CD4-positive, alpha-beta T cell treated with Interferon alpha-2 for 1 hour (primary cell): ENCODE measurements at regions not wholly inside any gene's neighbourhood (a gene's known extent, or its start where the extent isn't known, plus 50 kb on each side); places are given as distances from the start of the nearest gene placed in this dataset.
"Not testable (repeated sequence)": the region's sequence is repeated elsewhere in the genome, so short reads cannot be mapped to it uniquely, and the experiment has no call there.

ENCODE experiments used
- DNase-seq, 2 donors: peaks; one replicate each; pipeline ENCODE4 v3.0.0-alpha.2; 2020 to 2022

DNA sequence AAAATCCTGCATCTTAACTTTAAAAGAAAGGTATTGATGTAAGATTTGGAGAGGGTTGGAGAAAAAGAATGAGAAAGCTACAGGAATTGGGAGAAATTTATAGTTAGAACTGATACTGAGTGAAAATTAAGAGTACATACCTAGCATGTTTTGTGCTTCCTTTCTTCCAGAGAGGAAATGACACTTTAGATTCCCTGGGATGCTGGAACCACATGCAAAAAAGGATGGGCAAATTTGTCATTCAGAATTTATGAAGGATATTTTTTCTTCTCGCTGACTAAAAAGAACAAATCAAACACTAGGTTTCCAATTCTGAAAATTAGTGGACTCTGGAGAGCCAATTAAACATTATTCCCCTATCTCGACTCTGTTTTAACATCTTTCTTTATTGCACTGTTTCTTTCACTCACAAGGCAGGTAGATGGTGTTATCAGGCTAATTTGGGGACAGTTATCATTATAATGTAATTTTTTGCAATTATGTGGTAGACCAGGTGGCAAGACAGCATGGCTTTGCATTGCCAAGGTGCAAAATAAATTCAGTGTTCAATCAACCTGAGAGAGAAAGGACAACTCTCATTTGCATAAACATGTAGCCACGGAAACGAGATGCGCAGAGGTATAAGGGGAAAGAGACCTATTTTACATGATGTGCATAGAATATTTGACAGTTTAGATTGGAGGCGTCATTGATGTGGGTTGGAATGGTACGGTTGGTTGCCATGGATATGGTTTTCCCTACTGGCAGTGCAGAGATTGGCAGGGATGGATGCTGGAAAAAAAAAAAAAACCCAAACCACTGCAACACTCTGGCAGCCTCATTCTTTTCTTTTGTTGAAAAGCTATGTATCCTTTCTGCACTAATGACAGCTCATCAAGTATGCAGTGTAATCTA is 320.4 kb upstream of the CCNH start:
- DNase-seq, result no peak

DNA sequence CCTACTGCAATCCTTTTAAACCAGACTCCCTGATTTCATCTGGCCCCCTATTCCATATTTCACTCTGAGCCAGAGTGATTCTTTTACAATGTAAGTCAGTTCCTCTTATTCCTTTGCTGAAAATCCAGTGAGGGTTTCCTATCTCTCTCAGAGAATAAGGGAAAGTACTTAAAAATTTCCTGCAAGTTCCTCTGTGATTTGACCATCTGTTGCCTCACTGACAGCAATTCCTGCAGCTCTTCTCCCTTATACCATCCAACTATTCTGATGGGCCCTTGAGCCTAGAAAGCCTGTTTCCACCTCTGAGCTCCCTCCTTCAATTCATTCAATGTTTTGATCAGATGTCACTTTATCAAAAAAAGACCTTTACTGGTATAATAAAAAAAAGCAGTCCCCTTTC is 317.1 kb upstream of the CCNH start:
- DNase-seq, result no peak

DNA sequence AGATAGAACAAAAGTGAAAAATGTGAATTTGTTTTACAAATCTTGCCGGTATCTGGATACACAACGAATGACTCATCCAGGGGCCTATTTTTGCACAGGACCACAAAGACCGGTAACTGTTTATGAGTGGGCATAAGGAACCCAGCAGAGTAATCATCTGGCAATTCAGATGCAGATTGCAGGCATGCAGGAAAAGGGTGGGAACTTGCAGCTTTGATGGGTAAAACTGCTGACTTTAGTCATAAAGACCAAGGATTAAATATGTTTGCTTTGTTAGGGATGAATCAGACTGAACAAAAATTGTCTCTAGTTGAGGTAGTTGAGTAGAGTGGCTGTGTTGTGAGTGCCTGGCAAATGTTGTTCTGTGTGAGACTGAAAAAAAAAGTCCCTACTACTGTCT is 309.6 kb upstream of the CCNH start:
- DNase-seq, result no peak

DNA sequence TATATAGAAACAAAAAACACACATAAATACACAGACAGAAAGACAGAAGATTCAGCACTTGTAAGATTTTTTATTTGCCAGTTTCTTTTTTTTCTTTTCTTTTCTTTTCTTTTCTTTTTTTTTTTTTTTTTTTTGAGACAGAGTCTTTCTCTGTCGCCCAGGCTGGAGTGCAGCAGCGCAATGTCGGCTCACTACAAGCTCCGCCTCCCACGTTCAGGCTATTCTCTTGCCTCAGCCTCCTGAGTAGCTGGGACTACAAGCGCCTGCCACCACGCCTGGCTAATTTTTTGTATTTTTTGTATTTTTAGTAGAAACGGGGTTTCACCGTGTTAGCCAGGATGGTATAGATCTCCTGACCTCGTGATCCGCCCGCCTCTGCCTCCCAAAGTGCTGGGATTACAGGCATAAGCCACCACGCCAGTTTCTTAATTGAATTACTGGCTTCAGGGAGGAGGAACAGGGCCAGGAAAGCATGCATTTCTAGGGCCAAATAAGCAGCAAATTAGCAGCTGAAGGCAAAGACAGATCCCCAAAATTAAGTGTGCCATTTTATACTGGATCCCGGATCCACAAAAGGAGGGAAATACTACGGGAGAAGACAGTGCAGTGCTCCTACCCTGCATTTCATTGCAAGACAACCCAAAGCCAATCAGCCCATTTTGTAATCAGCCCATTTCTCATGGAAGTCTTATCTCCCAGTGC is 305.6 kb upstream of the CCNH start:
- DNase-seq, result not testable (repeated sequence)

DNA sequence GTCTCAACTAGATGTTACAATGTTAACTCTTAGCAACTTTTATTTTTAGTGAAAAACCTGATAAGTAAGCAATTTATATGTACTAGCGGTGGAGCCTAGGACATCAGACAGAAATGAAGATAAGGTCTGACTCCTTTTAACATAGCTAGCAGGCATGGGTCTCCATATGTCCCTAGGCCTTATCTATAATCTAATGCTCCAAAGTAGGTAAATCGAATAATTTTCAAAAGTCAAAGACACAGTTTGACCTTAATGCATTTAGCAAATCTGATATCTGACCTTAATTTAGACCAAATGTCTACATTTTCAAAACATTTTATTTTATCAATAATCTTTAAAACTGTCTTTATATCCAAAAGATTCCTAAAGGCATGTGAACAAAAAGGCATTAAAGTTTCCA is 305.0 kb upstream of the CCNH start:
- no peak for DNase-seq

DNA sequence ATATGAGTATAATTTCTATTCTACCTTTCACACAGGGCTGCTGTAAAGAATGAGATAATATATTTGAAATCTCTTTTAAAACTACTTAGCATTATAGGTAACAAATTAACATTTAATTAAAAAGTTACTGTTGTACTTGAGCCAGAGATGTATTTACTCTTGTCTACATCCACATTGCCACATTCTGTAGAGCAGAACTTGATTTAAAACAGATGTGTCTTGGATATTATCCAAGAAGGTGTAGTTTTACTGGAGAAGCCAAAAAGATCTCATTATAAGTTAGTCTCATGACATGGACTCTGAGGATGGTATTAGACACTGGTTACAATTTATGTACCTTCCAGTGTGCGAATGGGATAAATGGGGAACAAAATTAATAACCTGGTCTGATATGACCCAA is 293.1 kb upstream of the CCNH start:
- no peak for DNase-seq

DNA sequence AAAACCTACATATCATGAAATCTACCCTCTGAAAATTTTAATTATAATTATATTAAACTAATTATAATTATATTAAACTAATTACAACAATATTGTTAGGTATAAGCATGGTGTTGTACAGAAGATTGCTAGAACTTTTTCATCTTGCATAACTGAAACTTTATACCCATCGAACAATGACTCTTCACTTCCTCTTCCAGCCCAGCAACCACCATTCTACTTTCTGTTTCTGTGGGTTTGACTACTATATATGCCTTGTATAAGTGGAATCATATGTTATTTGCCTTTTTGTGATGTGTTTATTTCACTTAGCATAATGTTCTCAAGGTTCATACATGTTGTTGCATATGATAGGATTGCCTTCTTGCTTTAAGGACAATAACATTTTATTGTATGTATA is 274.2 kb upstream of the CCNH start:
- no peak for DNase-seq

DNA sequence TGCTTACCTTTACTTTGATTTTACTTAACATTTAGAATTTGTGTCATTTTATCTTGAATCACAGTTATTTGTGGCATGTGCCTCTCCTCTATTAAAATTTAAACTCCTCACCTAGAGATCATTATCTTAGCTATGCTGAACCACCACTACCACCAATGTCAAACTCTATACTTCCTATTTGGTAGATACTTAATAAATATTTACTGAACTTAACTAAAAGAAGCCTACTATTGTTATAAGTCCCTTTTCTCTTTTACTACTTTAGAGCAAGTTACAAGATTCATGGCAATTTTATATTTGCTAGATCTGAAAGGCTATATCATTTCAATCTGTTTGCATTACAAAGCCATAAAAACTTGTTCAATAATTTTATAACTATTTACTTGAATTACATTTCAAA is 273.3 kb upstream of the CCNH start:
- no peak for DNase-seq

DNA sequence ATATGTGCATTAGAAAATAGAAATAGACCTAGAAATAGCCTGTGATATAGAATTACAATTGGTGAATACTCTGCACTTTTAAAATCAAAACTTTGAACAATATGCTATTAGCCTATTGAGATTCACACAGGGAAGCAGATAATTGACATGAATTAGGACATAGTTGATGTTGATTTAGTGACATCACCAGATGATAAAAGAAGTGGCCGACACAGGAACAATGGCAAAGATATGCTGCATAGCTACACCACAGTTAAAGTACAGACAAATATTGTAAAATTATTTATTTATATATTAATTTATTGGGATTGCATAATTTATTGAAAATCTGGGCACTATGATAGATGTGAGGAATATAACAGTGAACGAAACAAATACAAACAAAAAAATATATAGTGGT is 261.5 kb upstream of the CCNH start:
- no peak for DNase-seq

DNA sequence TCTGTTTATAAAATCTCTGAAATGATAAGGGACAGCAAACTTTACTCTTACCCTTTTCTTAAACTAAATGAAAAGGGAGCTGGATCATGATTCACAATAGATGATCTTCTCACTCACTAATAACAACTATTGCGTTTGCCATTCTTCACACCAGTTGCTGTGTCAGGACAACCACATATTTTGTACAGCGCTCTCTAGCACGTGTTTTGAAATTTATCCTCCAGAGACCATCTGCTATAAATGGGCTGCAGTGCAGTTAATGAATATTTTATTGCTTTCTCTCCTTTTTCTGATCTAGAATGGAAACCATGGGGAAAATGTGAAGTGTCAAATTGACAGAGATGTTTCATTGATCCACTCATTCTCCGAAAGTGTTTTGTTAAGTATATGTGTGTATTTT is 258.4 kb upstream of the CCNH start:
- DNase-seq, result no peak

DNA sequence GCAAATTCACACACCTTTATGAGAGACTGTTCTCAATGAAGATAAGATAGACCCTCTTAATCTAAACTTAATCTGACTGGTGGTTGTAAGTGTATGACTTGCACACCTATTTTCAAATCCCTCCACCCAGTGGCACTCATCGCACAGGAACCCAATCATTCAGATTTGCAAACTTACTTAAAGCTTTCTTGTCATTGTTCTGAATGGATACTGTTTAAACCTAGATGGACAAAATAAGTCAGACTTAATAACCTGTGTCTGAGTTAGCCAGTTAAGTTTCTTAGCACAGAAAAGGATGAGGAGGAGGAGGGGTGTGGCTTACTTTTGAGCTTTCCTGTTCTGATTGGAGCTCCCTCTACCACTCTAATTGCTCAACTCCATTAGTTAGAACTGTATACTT is 252.4 kb upstream of the CCNH start:
- DNase-seq, result no peak

DNA sequence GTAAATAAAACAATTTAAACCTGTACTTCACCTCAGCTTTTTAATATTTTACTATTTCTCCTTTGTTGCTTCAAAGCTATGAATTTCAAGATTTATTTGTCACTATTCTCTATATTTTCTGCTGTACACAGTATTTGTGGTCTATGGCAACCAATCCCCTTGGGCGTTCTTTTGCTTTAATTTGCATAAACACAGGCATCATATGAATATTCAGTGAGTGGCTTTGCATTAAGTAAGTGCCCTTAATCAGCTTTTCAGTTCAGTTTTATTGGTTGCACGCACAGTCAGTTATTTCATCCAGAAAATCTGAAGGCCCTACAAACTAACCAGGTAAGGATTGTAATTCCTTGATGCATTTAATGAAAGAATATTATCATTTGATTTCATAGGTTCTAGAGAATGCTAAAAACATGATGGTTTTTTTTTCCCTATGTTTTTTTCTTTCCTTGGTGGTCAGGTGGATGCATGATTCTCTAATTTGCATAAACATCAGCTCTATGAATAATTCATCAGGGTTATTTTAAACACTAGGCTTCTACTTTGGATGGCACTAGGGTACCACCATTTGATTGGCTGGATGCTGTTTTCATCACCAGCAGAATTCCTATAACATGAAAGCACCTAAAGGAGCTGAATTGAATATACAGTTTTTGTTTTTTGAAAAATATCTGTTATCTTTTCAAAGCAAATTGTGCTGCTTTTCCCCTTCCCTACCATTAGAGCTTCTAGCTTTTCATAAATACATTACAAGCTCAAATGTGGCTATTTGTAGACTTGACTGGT is 249.2 kb upstream of the CCNH start:
- DNase-seq, result no peak

DNA sequence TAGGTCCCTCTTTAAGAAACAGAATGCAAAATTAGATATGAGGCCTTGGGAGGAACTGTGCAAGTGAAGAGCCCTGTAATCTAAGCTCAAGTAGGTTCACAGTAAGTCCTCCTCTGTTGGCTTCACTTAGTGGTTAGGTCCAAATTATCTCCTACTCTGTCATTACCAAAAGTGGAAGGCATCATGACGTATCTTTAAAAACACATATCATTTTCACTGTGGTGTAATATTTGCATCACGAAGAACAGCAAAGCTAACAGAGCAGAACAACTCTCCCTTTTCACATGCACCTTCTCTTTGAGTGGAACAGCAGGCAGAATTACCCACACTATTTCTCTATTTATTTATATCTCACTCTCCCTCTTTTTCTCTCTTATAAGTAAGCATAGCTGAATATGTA is 240.5 kb upstream of the CCNH start:
- DNase-seq, result no peak

DNA sequence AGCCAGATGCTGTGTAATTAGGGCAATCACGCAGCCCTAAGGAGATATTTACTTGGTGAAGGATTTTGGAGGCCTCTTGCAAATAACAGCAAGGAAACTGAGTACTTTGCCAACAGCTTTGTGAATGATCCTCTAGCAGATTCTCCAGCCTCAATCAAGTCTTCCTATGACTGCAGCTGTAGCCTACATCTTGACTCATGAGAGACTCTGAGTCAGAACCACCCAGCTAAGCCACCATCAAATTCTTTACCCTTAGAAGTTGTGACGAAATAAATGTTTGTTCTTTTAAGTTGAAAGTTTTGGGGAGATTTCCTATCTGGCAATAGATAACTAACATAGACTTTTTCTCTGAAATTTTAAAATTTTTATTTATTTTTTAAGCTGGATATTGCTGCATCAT is 237.6 kb upstream of the CCNH start:
- no peak for DNase-seq

DNA sequence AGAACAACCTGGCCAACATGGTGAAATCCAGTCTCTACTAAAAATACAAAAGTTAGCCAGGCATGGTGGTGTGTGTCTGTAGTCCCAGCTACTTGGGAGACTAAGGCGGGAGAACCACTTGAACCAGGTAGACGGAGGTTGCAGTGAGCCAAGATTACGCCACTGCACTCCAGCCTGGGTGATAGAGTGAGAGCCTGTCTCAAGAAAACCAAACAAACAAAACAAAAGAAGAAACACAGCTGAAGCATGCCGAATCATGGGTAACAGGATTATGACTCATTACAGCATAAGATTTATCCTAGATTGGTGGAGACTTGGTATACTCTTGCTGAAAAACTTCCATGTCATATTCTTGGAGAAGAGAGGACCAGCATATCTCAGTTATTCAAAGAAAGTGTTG is 236.7 kb upstream of the CCNH start:
- DNase-seq, result no peak

DNA sequence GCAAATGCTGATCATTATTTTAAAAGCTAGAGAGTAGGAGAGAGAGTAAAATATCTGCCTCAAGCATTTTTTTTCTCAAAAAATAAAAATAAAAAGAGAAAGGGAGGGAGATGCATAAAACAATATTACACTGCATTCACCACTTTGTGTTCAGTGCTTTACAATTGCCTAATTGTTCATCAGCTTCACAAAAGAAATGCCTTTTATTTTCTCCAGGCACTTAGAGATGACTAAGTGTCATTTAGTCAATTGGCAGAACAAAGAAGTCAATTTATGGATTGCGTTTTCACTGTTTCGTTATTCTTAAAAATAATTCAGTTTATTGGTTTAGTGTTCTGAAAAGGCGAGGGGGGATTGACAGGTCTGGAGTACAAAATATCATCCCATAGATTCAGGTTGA is 232.5 kb upstream of the CCNH start:
- DNase-seq, result no peak

DNA sequence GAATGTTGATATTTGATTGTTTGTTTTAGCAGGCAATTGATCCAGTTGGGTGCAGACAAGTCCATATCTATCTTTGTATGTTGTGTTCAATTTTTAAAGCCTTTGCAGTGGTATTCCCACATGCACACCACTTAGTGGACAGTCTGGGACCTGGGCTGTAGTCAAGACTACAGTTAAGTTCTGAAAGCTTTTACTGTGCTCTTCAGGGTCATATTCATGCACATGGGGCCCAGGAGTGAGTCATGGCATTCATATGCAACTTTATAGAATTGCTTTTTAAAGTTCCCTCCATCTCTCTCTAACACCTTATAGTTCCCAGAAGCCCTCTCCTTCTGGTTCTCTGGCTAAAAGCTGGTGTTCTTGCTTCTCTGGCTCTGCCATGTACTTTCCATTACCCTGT is 228.2 kb upstream of the CCNH start:
- DNase-seq, result no peak

DNA sequence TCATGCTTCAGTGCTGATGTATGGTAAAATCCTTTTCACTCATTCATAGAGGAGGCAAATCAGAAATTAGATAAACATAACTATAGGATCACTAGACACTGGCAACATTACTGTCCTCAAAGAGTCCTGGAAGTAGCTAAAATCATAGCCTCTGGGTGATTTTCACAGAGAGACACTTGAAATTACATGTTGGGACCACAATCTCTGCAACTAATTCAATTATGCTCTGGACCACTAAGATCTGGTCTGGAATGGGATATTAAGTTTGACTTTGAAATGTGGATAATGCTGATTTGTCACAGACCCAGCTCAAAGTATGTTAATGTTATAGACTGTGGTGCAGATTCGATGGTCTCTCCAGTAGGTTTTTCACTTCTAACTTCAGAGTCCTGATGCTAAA is 214.6 kb upstream of the CCNH start:
- DNase-seq, result no peak

DNA sequence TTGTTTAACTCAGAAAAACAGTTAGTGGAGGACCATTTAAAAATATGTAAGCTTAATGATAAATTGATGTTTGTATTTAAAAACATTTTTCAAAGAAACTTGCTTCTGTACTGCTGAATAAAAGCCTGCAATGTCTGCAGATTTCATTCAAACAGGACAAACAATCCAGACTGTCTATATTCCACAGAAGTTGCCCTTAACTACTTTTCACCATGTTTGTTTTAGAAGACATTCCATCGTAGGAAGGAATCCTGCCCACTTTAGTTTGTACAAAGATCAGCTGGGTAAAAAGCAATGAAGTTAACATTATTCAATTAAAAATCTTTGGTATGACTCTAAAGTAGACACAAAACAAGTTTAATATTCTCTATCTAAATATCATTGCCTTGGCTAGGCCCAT is 195.7 kb upstream of the CCNH start:
- DNase-seq, result no peak

DNA sequence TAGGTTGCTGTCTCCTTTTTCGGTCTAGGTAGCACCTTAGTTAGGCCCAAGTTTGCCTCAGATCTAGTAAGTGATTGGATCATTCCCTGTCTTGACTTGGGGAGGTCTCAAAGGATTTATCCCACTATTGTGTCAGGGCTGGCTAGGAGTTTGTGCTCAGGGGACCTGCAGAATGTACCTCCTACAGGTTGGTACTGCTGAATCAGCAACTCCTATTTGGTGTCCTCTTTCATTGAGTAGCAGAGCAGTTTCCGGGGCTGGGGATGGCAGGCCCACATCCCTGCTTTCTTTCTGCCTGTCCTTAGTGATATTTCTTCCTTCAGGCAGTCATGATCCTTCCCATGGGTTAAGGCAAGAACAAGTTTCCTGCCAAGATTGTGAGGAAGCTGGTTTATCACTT is 192.9 kb upstream of the CCNH start:
- no peak for DNase-seq

DNA sequence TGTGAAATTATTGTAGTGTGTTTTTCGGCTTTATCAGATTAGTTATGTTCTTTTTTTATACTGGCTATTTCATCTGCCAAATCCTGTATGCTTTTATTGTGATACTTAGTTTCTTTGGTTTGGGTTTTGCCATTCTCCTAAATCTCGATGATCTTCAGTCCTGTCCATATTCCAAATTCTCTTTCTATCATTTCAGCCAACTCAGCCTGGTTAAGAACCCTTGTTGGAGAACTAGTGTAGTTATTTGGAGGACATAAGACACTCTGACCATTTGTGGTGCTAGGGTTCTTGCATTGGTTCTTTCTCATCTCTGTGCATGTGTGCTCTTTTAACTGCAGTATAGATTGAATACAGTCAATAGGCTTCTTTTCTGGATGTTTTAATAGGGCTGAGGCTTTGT is 187.0 kb upstream of the CCNH start:
- no peak for DNase-seq

DNA sequence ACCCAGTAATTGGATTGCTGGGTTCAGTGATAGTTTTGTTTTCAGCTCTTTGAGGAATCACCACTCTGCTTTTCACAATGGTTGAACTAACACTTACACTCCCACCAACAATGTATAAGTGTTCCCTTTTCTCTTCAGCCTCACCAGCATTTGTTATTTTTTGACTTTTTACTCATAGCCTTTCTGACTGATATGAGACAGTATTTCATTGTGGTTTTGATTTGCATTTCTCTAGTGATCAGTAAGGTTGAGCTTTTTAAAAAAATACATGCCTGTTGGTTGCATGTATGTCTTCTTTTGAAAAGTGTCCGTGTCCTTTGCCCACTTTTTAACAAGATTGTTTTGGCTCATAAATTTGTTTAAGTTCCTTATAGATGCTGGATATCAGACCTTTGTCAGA is 185.7 kb upstream of the CCNH start:
- no peak for DNase-seq

DNA sequence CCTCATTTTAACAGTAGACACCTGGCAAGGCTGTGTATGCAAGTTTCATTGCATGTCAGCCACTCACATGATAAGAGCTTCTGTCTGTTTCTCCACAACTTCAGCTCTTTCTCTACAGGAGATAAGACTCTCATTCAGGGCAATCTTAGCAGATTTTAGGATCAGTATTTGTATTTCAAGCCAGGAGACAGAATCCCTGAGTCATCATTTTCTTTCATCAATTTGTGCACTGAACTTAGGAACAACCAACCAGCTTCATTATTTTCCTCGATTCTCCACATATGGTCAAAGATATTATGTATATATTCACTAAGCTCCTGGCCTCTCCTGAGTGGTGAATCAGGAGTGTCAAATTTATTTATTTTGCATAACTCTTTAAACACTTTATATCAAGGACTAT is 181.8 kb upstream of the CCNH start:
- DNase-seq, result no peak

DNA sequence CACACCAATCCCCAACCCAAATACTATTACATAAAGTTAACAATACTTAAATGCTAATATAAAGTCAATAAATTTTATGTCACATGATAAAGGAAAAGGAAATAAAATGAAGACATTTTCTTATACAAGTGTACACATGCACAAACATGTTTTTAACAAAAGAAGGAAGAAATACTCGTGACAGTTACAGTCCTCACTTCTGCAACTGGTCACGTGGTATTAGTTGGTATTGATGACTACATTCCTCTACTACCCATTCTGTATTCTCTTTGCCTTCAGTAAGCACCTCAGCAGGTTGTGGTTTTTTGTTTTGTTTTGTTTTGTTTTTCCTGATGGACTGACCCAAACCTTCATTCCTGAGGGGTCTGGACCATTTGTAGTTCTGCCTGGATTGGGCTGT is 176.9 kb upstream of the CCNH start:
- no peak for DNase-seq
